Fibroblast of pulmonary artery (primary cell): ENCODE measurements at regions not wholly inside any gene's neighbourhood (a gene's known extent, or its start where the extent isn't known, plus 50 kb on each side); places are given as distances from the start of the nearest gene placed in this dataset.
"Not testable (repeated sequence)": the region's sequence is repeated elsewhere in the genome, so short reads cannot be mapped to it uniquely, and the experiment has no call there.

Experiments
- DNase-seq: peaks from one replicate; pipeline ENCODE4 v3.0.0-alpha.2; 2010; ENCODE audit warnings: low read depth
- H3K4me3 ChIP-seq: replicated peaks from 2 replicates; pipeline ENCODE4 v1.5.1; 2011; ENCODE audit warnings: low read depth, mild to moderate bottlenecking, control low read depth, low read length, moderate library complexity
- CTCF ChIP-seq: IDR thresholded peaks from 2 replicates; pipeline ENCODE4 v1.5.1; 2011; ENCODE audit warnings: mild to moderate bottlenecking, control low read depth, low read length, inconsistent platforms; ENCODE audit errors: missing control alignments

- no peak for DNase-seq
- no peak overlapping the region for H3K4me3 ChIP-seq
- no peak for TF ChIP-seq CTCF
Observed at GRCh38 chr21:31596055-31596454, 63.4 kb upstream of the SOD1 start.

- DNase-seq = no peak
- H3K4me3 ChIP-seq = no peak overlapping the region
- TF ChIP-seq CTCF = no peak
Observed at GRCh38 chr21:31594726-31595125, 64.8 kb upstream of the SOD1 start.

GRCh38 chr21:31594279-31594678 lies 65.2 kb upstream of the SOD1 start:
- TF ChIP-seq CTCF = no peak
- no peak overlapping the region for H3K4me3 ChIP-seq
- no peak for DNase-seq

- no peak for TF ChIP-seq CTCF
- no peak for DNase-seq
Observed at GRCh38 chr21:31592963-31593560, 66.4 kb upstream of the SOD1 start.

GRCh38 chr21:31592516-31592915 lies 67.0 kb upstream of the SOD1 start:
- no peak for DNase-seq
- H3K4me3 ChIP-seq = no peak overlapping the region
- no peak for TF ChIP-seq CTCF

More at GRCh38 chr21:31592963-31593560, 66.4 kb upstream of the SOD1 start:
- no peak overlapping the region for H3K4me3 ChIP-seq

GRCh38 chr21:31589820-31590219 lies 69.7 kb upstream of the SOD1 start:
- DNase-seq = no peak
- TF ChIP-seq CTCF = no peak
- H3K4me3 ChIP-seq = no peak overlapping the region

GRCh38 chr21:31586118-31586517 lies 73.4 kb upstream of the SOD1 start:
- no peak overlapping the region for H3K4me3 ChIP-seq
- no peak for TF ChIP-seq CTCF
- no peak for DNase-seq

GRCh38 chr21:31583937-31584336 lies 75.6 kb upstream of the SOD1 start:
- DNase-seq, H3K4me3 ChIP-seq: not testable (repeated sequence)
